IMR-90 (cell line): ENCODE measurements at regions not wholly inside any gene's neighbourhood (a gene's known extent, or its start where the extent isn't known, plus 50 kb on each side); places are given as distances from the start of the nearest gene placed in this dataset.

Source experiments
- ATAC-seq: fragments of 200-7000 bp; cut with Tn5 transposase; 2 replicates; pipeline ENCODE4 v1.9.1; 2020; ENCODE audit warnings: low read depth, mild to moderate bottlenecking, moderate library complexity
- BruUV-seq: library from RNA; stranded (reverse); fragments of 400-500 nt; replicated peaks from 2 replicates; lab custom pipeline; 2021; lab: Mats Ljungman, UMichigan
- CTCF ChIA-PET: fragments of 300-600 bp; formaldehyde crosslinking; extraction: SDS; loops from one replicate; lab custom pipeline; 2021; ENCODE audit warnings: antibody characterized with exemption; lab: Yijun Ruan, JAX
- POLR2A ChIA-PET: fragments of 300-600 bp; sonication (Branson Sonifier 250); formaldehyde crosslinking; loops from one replicate; lab custom pipeline; 2022; ENCODE audit warnings: antibody characterized with exemption; ENCODE audit not compliant: unreplicated experiment; lab: Charles Lee
- DNase-seq: peaks from one replicate; pipeline ENCODE4 v3.0.0; 2013
- H2AFZ ChIP-seq: replicated peaks from 2 replicates; pipeline ENCODE3; 2013; ENCODE audit warnings: low read length, mild to moderate bottlenecking; ENCODE audit not compliant: poor library complexity
- H2AK5ac ChIP-seq: 2 replicates; pipeline ENCODE4 v1.6.1; 2013; ENCODE audit warnings: low read depth, low read length, inconsistent platforms
- H2AK9ac ChIP-seq: replicated peaks from 2 replicates; pipeline ENCODE3; 2013; ENCODE audit warnings: mild to moderate bottlenecking, low read depth, low read length, moderate library complexity; ENCODE audit not compliant: poor library complexity
- H2BK120ac ChIP-seq: 2 replicates; pipeline ENCODE4 v1.6.1; 2013; ENCODE audit warnings: low read depth, low read length, inconsistent platforms
- H2BK15ac ChIP-seq: 3 replicates; pipeline ENCODE4 v1.6.1; 2013; ENCODE audit warnings: low read depth, low read length, inconsistent platforms
- H2BK20ac ChIP-seq: 2 replicates; pipeline ENCODE4 v1.6.1; 2013; ENCODE audit warnings: low read depth, mild to moderate bottlenecking, inconsistent platforms, low read length, moderate library complexity
- H2BK5ac ChIP-seq: 2 replicates; pipeline ENCODE4 v1.6.1; 2013; ENCODE audit warnings: mild to moderate bottlenecking, low read depth, low read length, inconsistent platforms; ENCODE audit not compliant: poor library complexity, severe bottlenecking
- H3K14ac ChIP-seq: replicated peaks from 2 replicates; pipeline ENCODE4 v1.6.1; 2013; ENCODE audit warnings: low read depth, low read length, inconsistent platforms
- H3K18ac ChIP-seq: 2 replicates; pipeline ENCODE4 v1.6.1; 2013; ENCODE audit warnings: low read depth, low read length, control low read depth
- H3K23ac ChIP-seq: 2 replicates; pipeline ENCODE4 v1.6.1; 2013; ENCODE audit warnings: low read depth, low read length, inconsistent platforms
- H3K27ac ChIP-seq: 2 replicates; pipeline ENCODE4 v1.5.1; 2013; ENCODE audit warnings: mild to moderate bottlenecking, control low read depth, low read length; ENCODE audit not compliant: insufficient read depth
- H3K27me3 ChIP-seq: 2 replicates; pipeline ENCODE4 v1.6.1; 2013; ENCODE audit warnings: low read length; ENCODE audit not compliant: control insufficient read depth, insufficient read depth
- H3K36me3 ChIP-seq: 2 replicates; pipeline ENCODE4 v1.6.1; 2013; ENCODE audit warnings: low read length, mixed read lengths; ENCODE audit not compliant: control insufficient read depth, insufficient read depth
- H3K4ac ChIP-seq: 2 replicates; pipeline ENCODE4 v1.6.1; 2013; ENCODE audit warnings: low read depth, low read length, inconsistent platforms
- H3K4me1 ChIP-seq: 2 replicates; pipeline ENCODE4 v1.6.1; 2013; ENCODE audit warnings: low read length, mixed read lengths; ENCODE audit not compliant: control insufficient read depth, insufficient read depth
- H3K4me2 ChIP-seq: 2 replicates; pipeline ENCODE4 v1.6.1; 2013; ENCODE audit warnings: low read depth, mild to moderate bottlenecking, control low read depth, low read length, moderate library complexity
- H3K4me3 ChIP-seq: 2 replicates; pipeline ENCODE4 v1.5.1; 2013; ENCODE audit warnings: low read depth, mild to moderate bottlenecking, control low read depth, low read length, moderate library complexity; ENCODE audit not compliant: insufficient read depth
- H3K56ac ChIP-seq: 2 replicates; pipeline ENCODE4 v1.6.1; 2013; ENCODE audit warnings: low read length, inconsistent platforms; ENCODE audit not compliant: insufficient read depth; ENCODE audit errors: extremely low read depth
- H3K79me1 ChIP-seq, 2 experiments: 2 replicates each; pipeline ENCODE4 v1.6.1; 2013; ENCODE audit warnings: low read length in 2 of 2, inconsistent platforms in 1 of 2, low read depth in 1 of 2
- H3K9ac ChIP-seq: 2 replicates; pipeline ENCODE4 v1.6.1; 2013; ENCODE audit warnings: low read depth, low read length, control low read depth
- H3K9me1 ChIP-seq: 2 replicates; pipeline ENCODE4 v1.6.1; 2013; ENCODE audit warnings: low read length, inconsistent platforms; ENCODE audit not compliant: insufficient read depth
- H3K9me3 ChIP-seq: 2 replicates; pipeline ENCODE4 v1.6.1; 2013; ENCODE audit warnings: low read length; ENCODE audit not compliant: control insufficient read depth, insufficient read depth
- H4K20me1 ChIP-seq: 2 replicates; pipeline ENCODE4 v1.6.1; 2013; ENCODE audit warnings: low read length, inconsistent platforms; ENCODE audit not compliant: insufficient read depth
- H4K5ac ChIP-seq: 2 replicates; pipeline ENCODE4 v1.6.1; 2013; ENCODE audit warnings: mild to moderate bottlenecking, low read depth, low read length, control low read depth
- H4K8ac ChIP-seq, 2 experiments: 2 replicates each; pipeline ENCODE4 v1.6.1; 2013; ENCODE audit warnings: low read depth in 2 of 2, low read length in 2 of 2, control low read depth in 1 of 2, inconsistent platforms in 1 of 2
- H4K91ac ChIP-seq: 2 replicates; pipeline ENCODE4 v1.6.1; 2013; ENCODE audit warnings: low read depth, low read length, inconsistent platforms; ENCODE audit not compliant: insufficient read depth
- BHLHE40 ChIP-seq: fragments of 150-350 bp; IDR thresholded peaks from 2 replicates; pipeline ENCODE4 v1.6.1; 2016; ENCODE audit warnings: mild to moderate bottlenecking, low read depth, low read length
- CEBPB ChIP-seq: IDR thresholded peaks from 2 replicates; pipeline ENCODE4 v1.6.1; 2012; ENCODE audit warnings: low read depth, low read length, improper control_type of control experiment
- CHD1 ChIP-seq: IDR thresholded peaks from 2 replicates; pipeline ENCODE4 v1.6.1; 2012; ENCODE audit warnings: low read depth, low read length, improper control_type of control experiment
- FOS ChIP-seq: fragments of 150-350 bp; IDR thresholded peaks from 2 replicates; pipeline ENCODE4 v1.6.1; 2016; ENCODE audit warnings: low read depth, low read length
- MAFK ChIP-seq: IDR thresholded peaks from 2 replicates; pipeline ENCODE4 v1.6.1; 2012; ENCODE audit warnings: low read depth, low read length, improper control_type of control experiment
- MAZ ChIP-seq: IDR thresholded peaks from 2 replicates; pipeline ENCODE4 v1.6.1; 2012; ENCODE audit warnings: low read depth, mild to moderate bottlenecking, low read length, improper control_type of control experiment, moderate library complexity, borderline replicate concordance
- MXI1 ChIP-seq: IDR thresholded peaks from 2 replicates; pipeline ENCODE4 v1.6.1; 2012; ENCODE audit warnings: low read depth, mild to moderate bottlenecking, low read length, moderate library complexity, borderline replicate concordance
- NFE2L2 ChIP-seq: fragments of 150-350 bp; IDR thresholded peaks from 2 replicates; pipeline ENCODE4 v1.6.1; 2016; ENCODE audit warnings: low read depth, mild to moderate bottlenecking, low read length
- RAD21 ChIP-seq: IDR thresholded peaks from 2 replicates; pipeline ENCODE4 v1.6.1; 2012; ENCODE audit warnings: low read length, improper control_type of control experiment
- RCOR1 ChIP-seq: IDR thresholded peaks from 2 replicates; pipeline ENCODE4 v1.6.1; 2012; ENCODE audit warnings: mild to moderate bottlenecking, low read length, improper control_type of control experiment; ENCODE audit not compliant: insufficient replicate concordance
- SMC3 ChIP-seq: fragments of 150-350 bp; IDR thresholded peaks from 2 replicates; pipeline ENCODE4 v1.6.1; 2016; ENCODE audit warnings: low read depth, mild to moderate bottlenecking, antibody characterized with exemption, low read length, moderate library complexity
- WGBS, 2 experiments: methylation state at CpG; one replicate each; pipeline versions ENCODE4 v1.1.5 to v1.1.7; 2013; ENCODE audit warnings: missing lambda C conversion rate in 2 of 2; ENCODE audit not compliant: insufficient read length in 1 of 2; ENCODE audit errors: extremely low coverage in 2 of 2; 5-methylcytosine and 5-hydroxymethylcytosine counted together
- dilution Hi-C: fragments of 300-500 bp; cut with HindIII; formaldehyde crosslinking; loops from one replicate; pipeline ENCODE4 v1.14.3; 2018; ENCODE audit warnings: low sequenced_read_pairs; ENCODE audit not compliant: unreplicated experiment
- in situ Hi-C: fragments of 300-500 bp; cut with MboI; formaldehyde crosslinking; loops from 3 replicates; pipeline ENCODE4 v1.14.3; 2019; ENCODE audit warnings: low sequenced_read_pairs, inconsistent platforms, mixed read lengths
- intact Hi-C: fragments of 100-400 bp; cut with micrococcal nuclease; formaldehyde crosslinking; loops from 2 replicates; pipeline ENCODE4 v1.10.0; 2022
- TF ChIP-seq, protein P1 (sequence below): conservative IDR thresholded peaks from 2 replicates; pipeline ENCODE4 v1.5.1; 2012; ENCODE audit warnings: mild to moderate bottlenecking, low read depth, low read length, improper control_type of control experiment
- TF ChIP-seq, protein P2 (sequence below): fragments of 150-350 bp; IDR thresholded peaks from 2 replicates; pipeline ENCODE4 v1.6.1; 2017; ENCODE audit warnings: mild to moderate bottlenecking, antibody characterized with exemption, low read length, low read depth

DNA sequence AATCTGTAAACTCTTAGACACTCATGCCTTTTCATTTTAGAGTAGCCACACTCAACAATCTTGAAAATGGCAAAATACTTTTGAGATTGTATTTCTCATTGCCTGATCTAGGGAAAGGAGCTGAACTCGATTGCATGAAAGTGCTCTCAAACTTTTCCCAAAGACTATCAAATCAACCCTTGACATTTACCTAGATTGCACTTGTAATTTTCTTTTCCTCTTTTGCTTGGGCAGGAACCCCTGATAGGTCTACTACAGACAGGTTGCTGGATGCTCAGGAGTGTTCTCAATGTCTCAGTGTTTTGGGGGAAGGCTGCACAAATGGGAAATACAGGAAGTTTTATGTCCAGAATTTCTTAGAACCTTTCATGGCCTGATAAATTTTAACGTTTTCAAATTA, 468.0 kb upstream of the GJE1 start:
- POLR2A ChIA-PET: no interaction called here
- Histone ChIP-seq H2AK9ac (no peak overlapping the region), H3K36me3 (no peaks in the 10 kb centered on the region), H3K9me3 (no peaks in the 10 kb centered on the region), H2BK20ac (no peak overlapping the region), H3K4ac (no peak overlapping the region), H3K56ac (no peak overlapping the region), H4K5ac (no peak overlapping the region), H2BK120ac (no peak overlapping the region), H3K79me1 (no peaks in the 10 kb centered on the region), H3K23ac (no peak overlapping the region), H2BK15ac (no peak overlapping the region), H2AFZ (no peak overlapping the region), H4K20me1 (no peaks in the 10 kb centered on the region), H3K27me3 (no peaks in the 10 kb centered on the region), H3K9me1 (no peaks in the 10 kb centered on the region; the same call in 1 of the 2 replicates), H2AK5ac (no peak overlapping the region), H4K8ac (no peak overlapping the region), H3K9ac (no peak overlapping the region), H3K18ac (no peak overlapping the region), H4K91ac (no peak overlapping the region), H3K14ac (no peak overlapping the region), H3K4me2 (no peak overlapping the region), H3K4me1 (no peaks in the 10 kb centered on the region), H3K4me3 (no peak overlapping the region), H3K27ac (no peak overlapping the region), H2BK5ac (no peak overlapping the region)
- intact Hi-C loops (no loop called here), in situ Hi-C loops (no loop called here), dilution Hi-C loops (no loop called here)
- ATAC-seq: no peak
- no peak for DNase-seq
- CTCF ChIA-PET: no interaction called here
- no CpG with 5 or more reads among the region's 2 CpGs for WGBS, 2 experiments
- TF ChIP-seq, protein P1, sequence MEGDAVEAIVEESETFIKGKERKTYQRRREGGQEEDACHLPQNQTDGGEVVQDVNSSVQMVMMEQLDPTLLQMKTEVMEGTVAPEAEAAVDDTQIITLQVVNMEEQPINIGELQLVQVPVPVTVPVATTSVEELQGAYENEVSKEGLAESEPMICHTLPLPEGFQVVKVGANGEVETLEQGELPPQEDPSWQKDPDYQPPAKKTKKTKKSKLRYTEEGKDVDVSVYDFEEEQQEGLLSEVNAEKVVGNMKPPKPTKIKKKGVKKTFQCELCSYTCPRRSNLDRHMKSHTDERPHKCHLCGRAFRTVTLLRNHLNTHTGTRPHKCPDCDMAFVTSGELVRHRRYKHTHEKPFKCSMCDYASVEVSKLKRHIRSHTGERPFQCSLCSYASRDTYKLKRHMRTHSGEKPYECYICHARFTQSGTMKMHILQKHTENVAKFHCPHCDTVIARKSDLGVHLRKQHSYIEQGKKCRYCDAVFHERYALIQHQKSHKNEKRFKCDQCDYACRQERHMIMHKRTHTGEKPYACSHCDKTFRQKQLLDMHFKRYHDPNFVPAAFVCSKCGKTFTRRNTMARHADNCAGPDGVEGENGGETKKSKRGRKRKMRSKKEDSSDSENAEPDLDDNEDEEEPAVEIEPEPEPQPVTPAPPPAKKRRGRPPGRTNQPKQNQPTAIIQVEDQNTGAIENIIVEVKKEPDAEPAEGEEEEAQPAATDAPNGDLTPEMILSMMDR: no peak
- TF ChIP-seq CHD1 (no peak), SMC3 (no peak), MAZ (no peak), NFE2L2 (no peak), CEBPB (no peak), BHLHE40 (no peak), FOS (no peak), MAFK (no peak), RCOR1 (no peak), RAD21 (no peak), MXI1 (no peak)
- TF ChIP-seq, protein P2, sequence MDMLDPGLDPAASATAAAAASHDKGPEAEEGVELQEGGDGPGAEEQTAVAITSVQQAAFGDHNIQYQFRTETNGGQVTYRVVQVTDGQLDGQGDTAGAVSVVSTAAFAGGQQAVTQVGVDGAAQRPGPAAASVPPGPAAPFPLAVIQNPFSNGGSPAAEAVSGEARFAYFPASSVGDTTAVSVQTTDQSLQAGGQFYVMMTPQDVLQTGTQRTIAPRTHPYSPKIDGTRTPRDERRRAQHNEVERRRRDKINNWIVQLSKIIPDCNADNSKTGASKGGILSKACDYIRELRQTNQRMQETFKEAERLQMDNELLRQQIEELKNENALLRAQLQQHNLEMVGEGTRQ: no peak
- BruUV-seq: no TSS peak
